ENCODE measurements at regions not wholly inside any gene's neighbourhood (a gene's known extent, or its start where the extent isn't known, plus 50 kb on each side); places are given as distances from the start of the nearest gene placed in this dataset.

- ATAC-seq (replicated peaks in 1 of 2) (no peak), DNase-seq (no peak)
- no peak overlapping the region for H3K27ac Mint-ChIP-seq
- no peak overlapping the region for H3K4me3 Mint-ChIP-seq
- H3K9me3 Mint-ChIP-seq = peaks cover 8 to 16% of the 10 kb centered on the region in 2 donors
- H3K27me3 Mint-ChIP-seq (ENCODE audit: low read depth) = no peaks in the 10 kb centered on the region
- H3K36me3 Mint-ChIP-seq (ENCODE audit: insufficient read depth in 2 of 2) = peaks cover 0 to 2% of the 10 kb centered on the region in 2 donors
- no peaks in the 10 kb centered on the region for H3K4me1 Mint-ChIP-seq (ENCODE audit: low read depth)
Measured at GRCh38 chr3:76702676-76703075, 337.2 kb upstream of the ROBO2 start.

- no peak for DNase-seq
- no peak for ATAC-seq (replicated peaks in 1 of 2)
- H3K27ac Mint-ChIP-seq = no peak overlapping the region
- H3K4me1 Mint-ChIP-seq (ENCODE audit: low read depth) = no peaks in the 10 kb centered on the region
- no peak overlapping the region for H3K4me3 Mint-ChIP-seq
- no peaks in the 10 kb centered on the region for H3K27me3 Mint-ChIP-seq (ENCODE audit: low read depth)
- peaks cover 1 to 5% of the 10 kb centered on the region in 2 donors for H3K9me3 Mint-ChIP-seq
- peaks cover 0 to 2% of the 10 kb centered on the region in 2 donors for H3K36me3 Mint-ChIP-seq (ENCODE audit: insufficient read depth in 2 of 2)
Measured at GRCh38 chr3:76715426-76715825, 324.5 kb upstream of the ROBO2 start.

GRCh38 chr3:76723366-76723765 is 316.5 kb upstream of the ROBO2 start:
- Mint-ChIP-seq H3K36me3 (ENCODE audit: insufficient read depth in 2 of 2) (peaks cover 0 to 1% of the 10 kb centered on the region in 2 donors), H3K4me3 (no peak overlapping the region), H3K27ac (no peak overlapping the region), H3K9me3 (peaks cover 5 to 15% of the 10 kb centered on the region in 2 donors), H3K4me1 (ENCODE audit: low read depth) (no peaks in the 10 kb centered on the region), H3K27me3 (ENCODE audit: low read depth) (no peaks in the 10 kb centered on the region)
- ATAC-seq (replicated peaks in 1 of 2) (no peak), DNase-seq (no peak)

- H3K27me3 Mint-ChIP-seq (ENCODE audit: low read depth) = no peaks in the 10 kb centered on the region
- no peak for ATAC-seq (replicated peaks in 1 of 2)
Measured at GRCh38 chr3:76724075-76724474, 315.8 kb upstream of the ROBO2 start.

GRCh38 chr3:76724706-76725105 is 315.2 kb upstream of the ROBO2 start:
- H3K4me3 Mint-ChIP-seq = no peak overlapping the region
- ATAC-seq (replicated peaks in 1 of 2) (no peak), DNase-seq (no peak)
- H3K9me3 Mint-ChIP-seq = peaks cover 5 to 16% of the 10 kb centered on the region in 2 donors
- peaks cover 0 to 3% of the 10 kb centered on the region in 2 donors for H3K36me3 Mint-ChIP-seq (ENCODE audit: insufficient read depth in 2 of 2)
- no peaks in the 10 kb centered on the region for H3K4me1 Mint-ChIP-seq (ENCODE audit: low read depth)
- H3K27ac Mint-ChIP-seq = no peak overlapping the region
- no peaks in the 10 kb centered on the region for H3K27me3 Mint-ChIP-seq (ENCODE audit: low read depth)

More at GRCh38 chr3:76724075-76724474, 315.8 kb upstream of the ROBO2 start:
- Mint-ChIP-seq H3K27ac (no peak overlapping the region), H3K4me1 (ENCODE audit: low read depth) (no peaks in the 10 kb centered on the region), H3K9me3 (peaks cover 5 to 16% of the 10 kb centered on the region in 2 donors), H3K4me3 (no peak overlapping the region), H3K36me3 (ENCODE audit: insufficient read depth in 2 of 2) (peaks cover 0 to 1% of the 10 kb centered on the region in 2 donors)
- no peak for DNase-seq

- ATAC-seq (replicated peaks in 1 of 2) (no peak), DNase-seq (no peak)
- Mint-ChIP-seq H3K9me3 (peaks cover 5 to 16% of the 10 kb centered on the region in 2 donors), H3K4me3 (no peak overlapping the region), H3K36me3 (ENCODE audit: insufficient read depth in 2 of 2) (peaks cover 0 to 3% of the 10 kb centered on the region in 2 donors), H3K4me1 (ENCODE audit: low read depth) (no peaks in the 10 kb centered on the region), H3K27me3 (ENCODE audit: low read depth) (no peaks in the 10 kb centered on the region), H3K27ac (no peak overlapping the region)
Measured at GRCh38 chr3:76726034-76726433, 313.9 kb upstream of the ROBO2 start.

GRCh38 chr3:76728426-76728825 is 311.5 kb upstream of the ROBO2 start:
- Mint-ChIP-seq H3K36me3 (ENCODE audit: insufficient read depth in 2 of 2) (peaks cover 1 to 4% of the 10 kb centered on the region in 2 donors), H3K27ac (no peak overlapping the region), H3K9me3 (peaks cover 7 to 18% of the 10 kb centered on the region in 2 donors), H3K4me1 (ENCODE audit: low read depth) (no peaks in the 10 kb centered on the region), H3K4me3 (no peak overlapping the region), H3K27me3 (ENCODE audit: low read depth) (no peaks in the 10 kb centered on the region)
- ATAC-seq (replicated peaks in 1 of 2) (no peak), DNase-seq (no peak)

- DNase-seq = no peak
- Mint-ChIP-seq H3K36me3 (ENCODE audit: insufficient read depth in 2 of 2) (peaks cover 1 to 4% of the 10 kb centered on the region in 2 donors), H3K9me3 (peaks cover 7 to 14% of the 10 kb centered on the region in 2 donors), H3K4me3 (no peak overlapping the region), H3K27ac (no peak overlapping the region), H3K27me3 (ENCODE audit: low read depth) (no peaks in the 10 kb centered on the region), H3K4me1 (ENCODE audit: low read depth) (no peaks in the 10 kb centered on the region)
- no peak for ATAC-seq (replicated peaks in 1 of 2)
Measured at GRCh38 chr3:76731471-76731870, 308.4 kb upstream of the ROBO2 start.

- no peaks in the 10 kb centered on the region for H3K4me1 Mint-ChIP-seq (ENCODE audit: low read depth)
- peaks cover 7 to 8% of the 10 kb centered on the region in 2 donors for H3K9me3 Mint-ChIP-seq
- H3K27ac Mint-ChIP-seq = no peak overlapping the region
- ATAC-seq (replicated peaks in 1 of 2) (no peak), DNase-seq (no peak)
- H3K4me3 Mint-ChIP-seq = no peak overlapping the region
- peaks cover 1 to 4% of the 10 kb centered on the region in 2 donors for H3K36me3 Mint-ChIP-seq (ENCODE audit: insufficient read depth in 2 of 2)
- H3K27me3 Mint-ChIP-seq (ENCODE audit: low read depth) = no peaks in the 10 kb centered on the region
Measured at GRCh38 chr3:76733073-76733759, 306.7 kb upstream of the ROBO2 start.

GRCh38 chr3:76735152-76735551 is 304.7 kb upstream of the ROBO2 start:
- Mint-ChIP-seq H3K36me3 (ENCODE audit: insufficient read depth in 2 of 2) (peaks cover 0 to 4% of the 10 kb centered on the region in 2 donors), H3K4me1 (ENCODE audit: low read depth) (no peaks in the 10 kb centered on the region), H3K27ac (no peak overlapping the region), H3K27me3 (ENCODE audit: low read depth) (no peaks in the 10 kb centered on the region), H3K9me3 (peaks cover 9 to 13% of the 10 kb centered on the region in 2 donors), H3K4me3 (no peak overlapping the region)
- DNase-seq (no peak), ATAC-seq (replicated peaks in 1 of 2) (no peak)

GRCh38 chr3:76753599-76753998 is 286.3 kb upstream of the ROBO2 start:
- H3K27me3 Mint-ChIP-seq (ENCODE audit: low read depth) = no peaks in the 10 kb centered on the region
- no peak overlapping the region for H3K27ac Mint-ChIP-seq
- peaks cover 1 to 3% of the 10 kb centered on the region in 2 donors for H3K36me3 Mint-ChIP-seq (ENCODE audit: insufficient read depth in 2 of 2)
- H3K9me3 Mint-ChIP-seq = peaks cover 7 to 8% of the 10 kb centered on the region in 2 donors
- no peak overlapping the region for H3K4me3 Mint-ChIP-seq
- ATAC-seq (replicated peaks in 1 of 2) = no peak
- no peak for DNase-seq
- H3K4me1 Mint-ChIP-seq (ENCODE audit: low read depth) = no peaks in the 10 kb centered on the region

- Mint-ChIP-seq H3K27ac (no peak overlapping the region), H3K4me1 (ENCODE audit: low read depth) (no peaks in the 10 kb centered on the region), H3K4me3 (no peak overlapping the region), H3K36me3 (ENCODE audit: insufficient read depth in 2 of 2) (peaks cover 1 to 3% of the 10 kb centered on the region in 2 donors), H3K9me3 (peaks cover 7 to 8% of the 10 kb centered on the region in 2 donors), H3K27me3 (ENCODE audit: low read depth) (no peaks in the 10 kb centered on the region)
- ATAC-seq (replicated peaks in 1 of 2) = no peak
- no peak for DNase-seq
Measured at GRCh38 chr3:76754247-76754646, 285.7 kb upstream of the ROBO2 start.

- no peaks in the 10 kb centered on the region for H3K27me3 Mint-ChIP-seq (ENCODE audit: low read depth)
- ATAC-seq (replicated peaks in 1 of 2) (no peak), DNase-seq (no peak)
- peaks cover 4 to 5% of the 10 kb centered on the region in 2 donors for H3K9me3 Mint-ChIP-seq
- H3K36me3 Mint-ChIP-seq (ENCODE audit: insufficient read depth in 2 of 2) = no peaks in the 10 kb centered on the region
- no peak overlapping the region for H3K27ac Mint-ChIP-seq
- no peak overlapping the region for H3K4me3 Mint-ChIP-seq
- no peaks in the 10 kb centered on the region for H3K4me1 Mint-ChIP-seq (ENCODE audit: low read depth)
Measured at GRCh38 chr3:76756577-76756976, 283.3 kb upstream of the ROBO2 start.

- peaks cover 4 to 5% of the 10 kb centered on the region in 2 donors for H3K9me3 Mint-ChIP-seq
- no peak for DNase-seq
- H3K4me3 Mint-ChIP-seq = no peak overlapping the region
Measured at GRCh38 chr3:76760336-76760735, 279.6 kb upstream of the ROBO2 start.

More at GRCh38 chr3:76760336-76760735, 279.6 kb upstream of the ROBO2 start:
- no peak for ATAC-seq (replicated peaks in 1 of 2)
- Mint-ChIP-seq H3K4me1 (ENCODE audit: low read depth) (no peaks in the 10 kb centered on the region), H3K27me3 (ENCODE audit: low read depth) (no peaks in the 10 kb centered on the region), H3K36me3 (ENCODE audit: insufficient read depth in 2 of 2) (no peaks in the 10 kb centered on the region), H3K27ac (no peak overlapping the region)
